SK-N-SH (cell line): ENCODE measurements at regions not wholly inside any gene's neighbourhood (a gene's known extent, or its start where the extent isn't known, plus 50 kb on each side); places are given as distances from the start of the nearest gene placed in this dataset.

Experiments
- CTCF ChIA-PET: fragments of 300-600, 350-600 bp; formaldehyde crosslinking; extraction: SDS; loops from one replicate; lab custom pipeline; 2021; lab: Yijun Ruan, JAX
- POLR2A ChIA-PET: fragments of 350-600 bp; sonication (Branson Sonifier 250); formaldehyde crosslinking; extraction: SDS; loops from one replicate; lab custom pipeline; 2020; ENCODE audit warnings: antibody characterized with exemption, inconsistent platforms; lab: Yijun Ruan, JAX
- DNase-seq: peaks from one replicate; pipeline ENCODE4 v3.0.0; 2012
- H2AFZ ChIP-seq: fragments of 200-600 bp; sonication (generic); 2 replicates; pipeline ENCODE4 v1.8.1; 2016; ENCODE audit warnings: antibody characterized with exemption, mild to moderate bottlenecking, low read depth
- H3F3A ChIP-seq: fragments of 200-600 bp; sonication (generic); replicated peaks from 2 replicates; pipeline ENCODE3; 2016; ENCODE audit warnings: antibody characterized with exemption, mild to moderate bottlenecking; ENCODE audit not compliant: insufficient read depth
- H3K27ac ChIP-seq, 2 experiments: fragments of 200-500 bp in 1 of 2; fragments of 200-600 bp in 1 of 2; sonication (Bioruptor generic) in 1 of 2; sonication (generic), shearing (Covaris generic) in 1 of 2; 2 replicates each; pipeline versions ENCODE4 v1.5.1 to v1.6.1; 2014 to 2016; ENCODE audit warnings: low read depth in 2 of 2, inconsistent platforms in 1 of 2, low read length in 1 of 2, mild to moderate bottlenecking in 1 of 2, mixed read lengths in 1 of 2
- H3K27me3 ChIP-seq: fragments of 200-600 bp; sonication (generic), shearing (Covaris generic); 2 replicates; pipeline ENCODE4 v1.6.1; 2016; ENCODE audit warnings: mixed run types; ENCODE audit not compliant: insufficient read depth
- H3K36me3 ChIP-seq, 2 experiments: fragments of 200-500 bp in 1 of 2; fragments of 200-600 bp in 1 of 2; sonication (Bioruptor generic) in 1 of 2; sonication (generic) in 1 of 2; replicated peaks in 1 of 2; 2 replicates each; pipeline versions ENCODE3 to v1.5.1; 2014 to 2016; ENCODE audit warnings: low read length in 1 of 2, mild to moderate bottlenecking in 1 of 2; ENCODE audit not compliant: insufficient read depth in 2 of 2, control insufficient read depth in 1 of 2
- H3K4me1 ChIP-seq, 2 experiments: fragments of 200-500 bp in 1 of 2; fragments of 200-600 bp in 1 of 2; sonication (Bioruptor generic) in 1 of 2; sonication (generic), shearing (Covaris generic) in 1 of 2; 2 replicates each; pipeline versions ENCODE4 v1.5.1 to v1.6.1; 2014 to 2016; ENCODE audit warnings: low read depth in 1 of 2, low read length in 1 of 2, mixed run types in 1 of 2; ENCODE audit not compliant: insufficient read depth in 2 of 2, control insufficient read depth in 1 of 2
- H3K4me2 ChIP-seq: fragments of 200-600 bp; sonication (generic), shearing (Covaris generic); 2 replicates; pipeline ENCODE4 v1.6.1; 2017; ENCODE audit warnings: mixed run types
- H3K4me3 ChIP-seq, 2 experiments: fragments of 200-500 bp in 1 of 2; fragments of 200-600 bp in 1 of 2; sonication (Bioruptor generic) in 1 of 2; sonication (generic), shearing (Covaris generic) in 1 of 2; 2 replicates each; pipeline versions ENCODE4 v1.5.1 to v1.8.1; 2014 to 2016; ENCODE audit warnings: low read depth in 2 of 2, inconsistent platforms in 1 of 2, low read length in 1 of 2, mild to moderate bottlenecking in 1 of 2, mixed read lengths in 1 of 2, moderate library complexity in 1 of 2
- H3K79me2 ChIP-seq: fragments of 200-600 bp; sonication (generic); 2 replicates; pipeline ENCODE4 v1.8.1; 2017; ENCODE audit warnings: mild to moderate bottlenecking; ENCODE audit not compliant: insufficient read depth
- H3K9ac ChIP-seq: fragments of 200-600 bp; sonication (generic); 2 replicates; pipeline ENCODE4 v1.6.1; 2017; ENCODE audit warnings: mixed run types
- H3K9me2 ChIP-seq: fragments of 200-600 bp; sonication (generic); 2 replicates; pipeline ENCODE4 v1.6.1; 2017; ENCODE audit warnings: mixed run types
- H3K9me3 ChIP-seq: fragments of 200-600 bp; sonication (generic); 2 replicates; pipeline ENCODE4 v1.6.1; 2017; ENCODE audit warnings: mixed run types, mild to moderate bottlenecking, moderate library complexity
- H4K20me1 ChIP-seq: fragments of 200-600 bp; sonication (generic); 2 replicates; pipeline ENCODE4 v1.6.1; 2017; ENCODE audit warnings: mild to moderate bottlenecking, mixed run types; ENCODE audit not compliant: insufficient read depth
- CHD2 ChIP-seq: fragments of 150-350 bp; IDR thresholded peaks from 2 replicates; pipeline ENCODE4 v1.6.1; 2018; ENCODE audit warnings: low read length; ENCODE audit not compliant: partially characterized antibody
- CTCF ChIP-seq: fragments of 200-600 bp; sonication (generic); IDR thresholded peaks from 2 replicates; pipeline ENCODE4 v1.6.1; 2017; ENCODE audit warnings: antibody characterized with exemption, mild to moderate bottlenecking, moderate library complexity
- EZH2phosphoT487 ChIP-seq: fragments of 200-600 bp; sonication (generic); IDR thresholded peaks from 2 replicates; pipeline ENCODE4 v1.6.1; 2017; ENCODE audit warnings: low read depth, mixed run types, mild to moderate bottlenecking, antibody characterized with exemption, moderate library complexity, borderline replicate concordance
- FOXJ3 ChIP-seq: sonication (generic); formaldehyde crosslinking; IDR thresholded peaks from 2 replicates; pipeline ENCODE4 v1.5.1; 2020; ENCODE audit warnings: mild to moderate bottlenecking, missing genetic modification reagents
- FOXM1 ChIP-seq: IDR thresholded peaks from 2 replicates; pipeline ENCODE4 v1.4.0; 2012; ENCODE audit warnings: low read depth, mild to moderate bottlenecking
- PBX3 ChIP-seq: IDR thresholded peaks from 2 replicates; pipeline ENCODE4; 2012
- RAD21 ChIP-seq: IDR thresholded peaks from 2 replicates; pipeline ENCODE4 v1.6.1; 2012; ENCODE audit warnings: mild to moderate bottlenecking, low read length
- RFX5 ChIP-seq: IDR thresholded peaks from 2 replicates; pipeline ENCODE4 v1.6.1; 2012; ENCODE audit warnings: mild to moderate bottlenecking, improper control_type of control experiment, low read length
- SIN3A ChIP-seq: IDR thresholded peaks from 2 replicates; pipeline ENCODE4 v1.6.1; 2012; ENCODE audit warnings: low read depth, mild to moderate bottlenecking, low read length, moderate library complexity, borderline replicate concordance
- SMC3 ChIP-seq: IDR thresholded peaks from 2 replicates; pipeline ENCODE4 v1.6.1; 2012; ENCODE audit warnings: low read depth, low read length, improper control_type of control experiment
- TAF1 ChIP-seq: IDR thresholded peaks from 2 replicates; pipeline ENCODE4 v1.6.1; 2012; ENCODE audit warnings: low read depth, mild to moderate bottlenecking, low read length, moderate library complexity, borderline replicate concordance
- WGBS: methylation state at CpG from one replicate; pipeline ENCODE4 v1.1.6; 2017; ENCODE audit warnings: low lambda C conversion rate; 5-methylcytosine and 5-hydroxymethylcytosine counted together

GRCh38 chr12:124683152-124684124 lies 116.0 kb upstream of the NCOR2 start:
- no peaks in the 10 kb centered on the region for H3K79me2 ChIP-seq
- H2AFZ ChIP-seq, result no peak overlapping the region
- peaks cover 41% of the 10 kb centered on the region for H3F3A ChIP-seq
- ChIA-PET POLR2A (no interaction called here), CTCF (interaction anchor here (1.4 kb wide), 1 partner anchor 651 kb away, joined by 3 read pairs; no protein-coding TSS in a partner anchor)
- H3K9me2 ChIP-seq, result no peaks in the 10 kb centered on the region
- no peak for DNase-seq
- no peaks in the 10 kb centered on the region for H4K20me1 ChIP-seq
- H3K9me3 ChIP-seq, result no peaks in the 10 kb centered on the region
- no peak for TF ChIP-seq CTCF
- no peak for TF ChIP-seq CHD2
- no peak for TF ChIP-seq PBX3
- no peak for TF ChIP-seq FOXM1
- TF ChIP-seq SIN3A, result no peak
- no peak for TF ChIP-seq EZH2phosphoT487
- TF ChIP-seq FOXJ3, result no peak
- TF ChIP-seq RAD21, result no peak
- TF ChIP-seq SMC3, result no peak
- TF ChIP-seq RFX5, result no peak
- no peak for TF ChIP-seq TAF1
- H3K27me3 ChIP-seq, result no peaks in the 10 kb centered on the region
- H3K9ac ChIP-seq, result no peak overlapping the region
- H3K4me3 ChIP-seq, result no peak overlapping the region
- 84% methylated on average over 15 of the region's 16 CpGs for WGBS
- no peaks in the 10 kb centered on the region for H3K36me3 ChIP-seq
- peak overlapping the region; percentile 85; the same call in 1 of the 2 replicates for H3K4me2 ChIP-seq
- peaks cover 32 to 54% of the 10 kb centered on the region in 2 experiments for H3K4me1 ChIP-seq
- H3K27ac ChIP-seq, result peak overlapping the region; percentile 85 to 90; a peak in 3 of 4 replicates
